ENCODE measurements at regions not wholly inside any gene's neighbourhood (a gene's known extent, or its start where the extent isn't known, plus 50 kb on each side); places are given as distances from the start of the nearest gene placed in this dataset.

GRCh38 chr3:166362698-166363097 lies 525.5 kb upstream of the BCHE start:
- TF ChIP-seq CTCF (conservative IDR thresholded peaks at IDR 0.05; ENCODE audit: low read depth, low read length) (no peak), EZH2 (IDR thresholded peaks at IDR 0.05; ENCODE audit: borderline replicate concordance, low read depth, low read length, poor library complexity, severe bottlenecking) (no peak)

Data from A673 (cell line).